COR-L47 (cell line): ENCODE measurements at regions not wholly inside any gene's neighbourhood (a gene's known extent, or its start where the extent isn't known, plus 50 kb on each side); places are given as distances from the start of the nearest gene placed in this dataset.

ENCODE experiments used
- DNase-seq: peaks from one replicate; lab custom pipeline; 2025; lab: John Stamatoyannopoulos, UW

DNA sequence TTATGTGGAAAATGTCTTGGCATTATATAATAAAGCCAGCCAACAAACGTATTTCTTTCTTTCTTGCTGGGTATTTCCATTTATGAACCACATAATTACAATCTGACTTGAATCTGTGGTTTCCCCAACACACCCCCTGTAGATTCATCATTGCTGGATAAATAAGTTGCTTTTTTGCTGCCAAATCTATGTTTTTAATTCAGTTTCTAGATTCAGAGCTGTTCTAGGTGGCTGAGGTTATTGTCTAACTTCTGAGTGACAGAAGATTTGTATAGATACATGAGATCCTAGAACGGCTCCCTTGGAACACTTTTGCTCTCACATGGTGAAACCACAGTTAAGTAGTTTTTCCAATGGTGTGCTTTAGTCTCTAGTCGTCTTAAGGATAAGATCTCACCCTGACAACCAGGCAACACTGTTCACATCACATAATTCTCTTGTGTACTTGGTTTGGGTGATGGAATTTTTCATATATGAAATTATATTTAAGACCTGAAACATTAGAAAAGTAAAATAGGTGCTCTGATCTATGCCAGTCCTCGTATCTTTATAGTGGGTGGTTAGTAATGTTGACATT is 239.1 kb downstream of the KLF12 start:
- DNase-seq = no peak

DNA sequence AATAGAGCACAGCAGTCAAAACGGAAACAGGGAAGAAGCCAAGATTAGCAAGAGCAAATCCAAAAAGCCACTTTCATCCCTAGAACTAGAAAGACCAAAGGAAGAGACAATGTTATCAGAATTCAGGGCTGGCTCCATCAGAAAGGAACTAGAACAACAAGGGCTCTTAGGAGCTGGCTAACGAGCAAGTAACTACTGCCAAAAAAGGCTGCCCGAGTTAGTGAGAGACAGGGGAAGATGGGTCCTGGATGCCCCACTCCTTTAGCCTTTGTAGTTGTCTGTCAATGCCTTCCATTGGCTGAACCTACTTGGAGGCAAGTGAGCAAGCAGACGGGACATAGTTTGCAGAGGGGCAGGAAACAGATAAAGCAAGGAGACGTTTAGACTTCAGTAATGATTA is 240.4 kb downstream of the KLF12 start:
- no peak for DNase-seq

DNA sequence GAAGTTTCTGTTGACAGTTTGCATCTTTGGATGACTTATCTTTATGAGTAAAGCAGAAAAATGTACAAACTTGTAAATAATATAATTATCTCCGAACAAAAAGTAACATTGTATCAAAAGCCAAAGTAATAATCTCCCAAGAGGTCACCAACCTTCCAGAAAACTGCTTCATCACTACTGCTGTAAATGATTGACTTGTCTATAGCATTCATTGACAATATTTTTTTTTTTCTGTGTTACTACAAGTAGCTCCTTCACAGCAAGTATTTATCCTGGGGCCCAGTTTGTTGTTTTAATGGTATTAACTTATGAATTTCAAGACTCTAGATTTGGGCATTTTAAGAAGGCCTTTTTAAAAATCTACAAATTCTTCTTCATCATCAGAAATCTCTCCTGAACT is 242.4 kb downstream of the KLF12 start:
- no peak for DNase-seq

DNA sequence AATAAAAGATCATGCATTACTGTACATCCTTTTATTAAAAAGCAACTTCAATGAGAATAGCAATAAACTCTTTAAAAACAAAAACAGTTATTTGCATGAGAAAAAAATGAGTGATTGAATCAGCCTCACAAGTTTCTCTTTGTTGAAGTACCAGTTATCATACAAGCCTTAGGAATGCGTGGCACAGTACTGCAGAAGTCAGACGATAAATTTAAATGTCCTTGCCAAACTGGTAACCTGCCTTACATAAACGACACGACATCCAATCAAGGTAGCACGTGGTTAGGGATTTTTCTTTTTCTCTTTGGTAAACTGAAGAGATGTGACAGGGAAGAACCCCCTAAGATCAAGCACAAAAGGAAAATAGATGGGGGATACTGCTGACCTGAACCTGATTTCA is 251.0 kb downstream of the KLF12 start:
- DNase-seq = no peak

GRCh38 chr13:73880365-73880764 is 253.8 kb downstream of the KLF12 start:
- DNase-seq = no peak

DNA sequence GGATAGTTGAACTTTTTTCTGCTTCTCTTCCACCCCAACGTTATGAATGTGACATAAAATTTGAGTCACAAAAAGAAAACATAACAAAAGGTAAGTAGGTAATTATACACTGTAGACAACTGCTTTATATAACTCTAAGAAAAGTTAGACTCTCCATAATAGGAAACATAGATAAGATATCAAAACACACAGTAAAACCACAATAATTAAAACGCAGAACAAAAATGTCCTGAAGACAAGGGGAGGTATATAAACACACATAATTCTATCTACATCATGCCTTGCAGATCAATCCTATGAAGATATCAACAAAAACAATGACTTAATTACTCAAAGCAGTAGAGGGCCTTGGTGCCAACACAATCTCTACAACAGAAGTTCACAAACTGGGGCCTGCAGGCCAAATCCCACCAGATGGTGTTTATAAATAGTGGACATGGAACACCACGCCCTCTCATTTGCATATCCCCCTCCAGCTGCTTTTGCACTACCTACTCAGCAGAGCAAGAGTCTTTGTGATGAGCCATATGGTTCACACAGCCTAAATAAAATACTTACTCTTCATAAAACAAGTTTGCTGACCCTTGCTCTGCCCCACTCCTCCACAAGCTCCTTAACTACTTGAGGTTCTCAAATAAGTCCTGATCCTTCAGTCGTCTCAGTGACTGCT is 254.7 kb downstream of the KLF12 start:
- no peak for DNase-seq

DNA sequence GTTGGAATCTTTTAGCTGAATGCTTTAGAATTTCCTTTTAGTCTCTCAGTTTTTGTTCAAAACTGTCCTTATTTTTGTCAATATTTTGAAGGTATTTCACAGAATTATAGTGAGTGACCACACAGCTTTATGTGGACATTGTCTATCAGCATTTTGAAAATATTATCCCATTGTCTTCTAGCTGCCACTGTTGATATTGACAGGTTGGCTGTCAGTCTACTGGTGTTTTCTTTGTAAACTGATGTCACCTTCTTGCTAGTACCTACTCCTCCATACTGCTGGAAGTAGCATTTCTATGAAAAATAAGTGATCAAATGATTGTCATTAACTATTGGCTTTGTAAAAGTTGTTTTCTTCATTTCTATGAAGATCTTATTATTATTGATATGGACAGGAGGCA is 256.8 kb downstream of the KLF12 start:
- no peak for DNase-seq

DNA sequence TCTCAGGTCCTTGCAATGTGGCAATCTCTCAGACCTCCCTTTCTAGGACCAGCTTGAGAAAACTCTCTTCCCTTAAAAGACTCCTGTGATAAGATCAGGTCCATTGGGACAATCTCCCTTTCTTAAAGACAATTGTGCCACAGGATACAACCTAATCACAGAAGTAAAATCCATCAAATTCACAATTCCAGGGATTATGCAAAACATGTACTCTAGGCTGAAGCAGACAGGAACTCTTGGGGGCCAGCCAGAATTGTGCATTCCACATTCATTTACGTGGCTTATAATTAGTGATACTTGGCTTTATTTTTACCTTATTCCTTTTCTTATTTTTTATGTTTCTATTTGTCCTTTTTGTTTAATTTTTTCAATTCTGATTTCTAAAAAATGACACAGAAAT is 257.9 kb downstream of the KLF12 start:
- DNase-seq = no peak

- no peak for DNase-seq
These were observed 260.0 kb downstream of the KLF12 start for GRCh38 chr13:73873940-73874830.

GRCh38 chr13:73872397-73872796 is 261.8 kb downstream of the KLF12 start:
- no peak for DNase-seq

DNA sequence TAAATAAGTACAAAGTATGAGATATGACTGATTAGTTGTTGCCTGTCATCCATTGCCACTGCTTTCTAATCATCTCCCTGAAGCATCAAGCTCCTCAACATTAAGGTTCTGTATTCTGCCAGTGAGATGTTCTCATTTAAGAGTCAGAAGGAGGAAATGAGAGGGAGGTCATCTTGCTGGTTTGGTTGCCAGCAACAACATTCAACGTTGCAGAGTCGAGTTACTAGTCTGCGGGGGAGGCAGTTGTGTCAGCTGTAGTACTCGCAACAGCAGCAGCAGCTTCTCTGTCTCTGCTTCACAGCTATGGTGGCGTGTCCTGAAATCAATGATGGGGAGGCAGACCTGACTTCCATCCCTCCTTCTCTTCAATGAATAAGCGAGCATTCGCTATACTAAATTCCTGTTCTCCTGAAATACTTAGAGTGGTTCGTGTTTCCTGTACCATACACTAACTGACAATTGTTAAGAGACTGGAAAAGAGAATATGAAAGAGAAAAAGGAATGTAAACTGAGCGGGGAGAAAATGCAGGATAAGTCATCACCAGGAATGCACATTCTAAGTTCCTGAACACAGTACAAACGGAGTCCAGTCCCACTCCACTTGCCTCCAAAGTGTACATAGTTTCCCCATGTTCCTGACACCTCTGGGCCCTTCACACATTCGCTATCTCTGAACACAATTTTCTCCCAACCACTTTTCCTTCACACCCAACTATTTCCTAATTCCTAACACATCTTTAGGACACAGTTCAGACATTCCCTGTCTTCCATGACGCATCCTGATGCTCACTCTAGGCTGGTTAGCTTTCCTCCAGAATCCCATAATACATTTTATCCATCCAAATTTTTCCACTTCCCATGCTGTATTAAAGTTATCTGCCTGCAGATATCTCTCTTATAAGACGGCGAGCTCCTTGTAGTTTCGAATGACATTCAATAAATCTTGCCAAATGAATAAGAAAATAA is 263.0 kb downstream of the KLF12 start:
- DNase-seq = no peak

DNA sequence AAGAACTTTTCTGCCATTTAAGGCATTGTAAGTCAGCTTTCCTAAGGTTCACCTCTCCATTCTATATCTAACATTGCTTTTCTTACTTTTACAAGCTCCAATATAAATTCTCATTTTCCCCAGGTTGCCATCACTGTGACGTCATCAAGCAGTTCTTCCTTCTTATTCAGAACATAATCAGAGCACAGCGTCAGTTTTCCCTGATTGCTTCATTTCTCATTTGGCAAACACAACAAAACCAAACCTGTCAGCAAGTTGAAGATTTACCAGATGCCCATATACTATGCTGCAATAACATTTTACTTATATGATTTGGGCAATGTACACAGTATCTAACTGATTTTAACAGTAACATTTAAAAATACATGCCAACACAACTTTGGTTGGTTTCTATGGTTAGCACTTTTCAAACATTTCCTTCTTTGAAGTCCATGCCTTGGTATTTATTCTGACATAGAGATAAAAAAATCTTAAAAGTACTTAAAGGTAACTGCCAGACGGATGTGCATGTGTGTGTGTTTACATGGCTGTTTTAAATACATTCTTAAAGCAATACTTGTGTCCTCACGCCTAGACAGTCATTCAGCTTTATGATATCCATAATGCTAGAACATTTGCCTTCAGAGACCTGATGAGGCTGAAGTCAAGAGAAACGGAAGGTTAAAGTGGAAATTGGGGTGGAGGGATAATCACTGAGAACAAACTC is 264.0 kb downstream of the KLF12 start:
- DNase-seq = no peak

DNA sequence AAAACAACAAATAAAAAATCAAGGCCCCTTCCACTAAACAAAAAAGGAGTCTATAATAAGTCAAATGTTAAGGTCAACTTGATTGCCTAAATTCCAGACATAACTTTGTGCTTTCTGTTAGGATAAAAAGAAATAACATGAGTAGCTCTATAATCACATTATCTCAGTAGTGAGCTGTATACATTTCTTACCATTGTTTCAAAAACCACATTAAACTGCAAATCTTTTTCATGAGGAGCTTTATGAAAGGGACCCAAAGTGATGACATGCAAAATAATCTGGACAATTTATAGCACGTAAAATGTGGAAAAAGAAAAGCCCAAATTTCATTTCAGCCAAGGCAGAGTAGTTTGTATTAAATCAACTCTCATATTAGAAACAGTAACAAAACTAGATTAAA is 269.2 kb downstream of the KLF12 start:
- no peak for DNase-seq

DNA sequence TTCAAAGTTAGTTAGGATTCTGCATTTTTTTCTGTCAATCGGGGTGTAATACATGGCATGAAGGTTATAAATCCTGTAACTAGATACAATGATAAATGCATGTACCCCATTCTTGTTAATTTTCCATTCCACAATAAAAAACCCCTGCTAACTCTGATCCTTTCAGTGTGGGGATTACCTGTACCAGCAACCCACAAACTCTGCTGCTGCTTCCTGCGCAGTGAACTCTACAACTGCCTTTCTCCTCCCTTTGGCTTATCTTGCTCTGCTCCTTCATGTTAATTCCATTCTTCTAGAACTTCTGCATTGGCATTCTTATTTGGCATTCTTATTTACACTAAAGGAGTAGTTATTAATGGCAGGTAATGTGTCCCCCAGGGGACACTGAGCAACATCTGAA is 273.1 kb downstream of the KLF12 start:
- no peak for DNase-seq

DNA sequence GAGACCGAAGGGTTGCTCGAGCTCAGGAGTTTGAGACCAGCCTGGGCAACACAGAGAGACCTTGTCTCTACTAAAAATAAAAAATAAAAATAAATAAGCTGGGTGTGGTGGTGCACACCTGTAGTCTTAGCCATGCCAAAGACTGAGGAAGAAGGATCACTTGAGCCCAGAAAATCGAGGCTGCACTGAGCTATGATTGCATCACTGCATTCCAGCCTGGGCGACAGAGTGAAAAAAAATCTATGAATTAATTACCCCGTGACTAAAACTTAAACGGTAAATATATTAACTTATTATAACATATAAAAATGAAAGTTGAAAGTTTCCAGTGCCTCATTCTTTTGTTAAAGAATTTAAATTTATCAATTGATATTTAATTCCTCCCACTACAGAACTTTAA is 273.7 kb downstream of the KLF12 start:
- DNase-seq = no peak

DNA sequence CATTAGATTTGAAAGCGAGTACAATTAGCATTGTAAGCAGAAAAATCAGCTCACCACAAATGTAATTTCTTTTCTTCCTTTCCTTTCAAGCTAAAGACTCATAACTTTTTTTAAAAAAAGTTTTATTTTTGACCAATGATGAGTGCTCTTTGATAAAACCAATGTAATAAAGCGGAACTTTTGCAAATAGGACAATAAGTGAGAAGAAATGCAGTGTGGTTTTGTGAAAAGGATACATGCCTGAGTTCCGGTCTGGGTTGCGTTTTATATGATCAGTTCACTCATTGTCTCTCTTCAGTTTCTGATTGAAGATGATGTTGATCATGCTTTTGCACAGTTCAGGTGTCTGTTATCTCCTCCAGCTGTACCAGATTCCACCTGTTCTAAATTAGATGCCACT is 274.4 kb downstream of the KLF12 start:
- no peak for DNase-seq

DNA sequence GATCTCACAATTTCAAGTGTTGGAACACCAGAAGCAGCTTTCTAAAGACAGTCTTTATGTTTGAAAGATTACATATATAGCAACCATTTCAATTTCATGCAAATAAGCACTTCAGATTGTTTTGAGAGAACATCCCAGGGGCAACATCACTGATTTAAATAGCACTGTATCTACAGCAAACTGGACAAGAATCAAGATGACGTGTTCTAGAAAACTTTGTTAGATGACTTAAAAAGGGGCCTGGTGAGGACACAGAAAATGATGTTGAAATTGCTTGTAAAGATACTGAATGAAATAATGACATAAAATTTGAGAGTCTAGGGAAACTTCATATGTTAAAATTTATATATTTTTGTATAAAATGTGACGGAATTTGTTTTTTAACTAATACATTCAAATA is 277.1 kb downstream of the KLF12 start:
- no peak for DNase-seq

DNA sequence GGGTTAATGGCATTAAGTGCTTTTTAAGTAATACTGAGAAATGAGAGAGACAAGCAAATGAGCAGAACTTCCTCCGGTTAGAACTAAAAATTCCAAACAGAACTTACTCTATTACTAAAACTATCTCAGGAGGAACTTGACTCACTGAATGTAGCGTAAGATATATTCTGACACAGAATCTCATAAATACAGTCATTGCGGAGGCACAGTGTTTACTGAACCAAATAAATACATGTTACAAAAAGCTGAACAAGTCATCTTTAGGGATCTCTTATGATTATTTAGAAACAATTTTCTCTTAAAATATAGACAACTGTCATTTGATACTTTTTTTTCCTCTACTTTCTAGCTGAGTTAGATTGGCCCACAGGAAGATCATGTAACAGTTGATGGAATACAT is 283.1 kb downstream of the KLF12 start:
- no peak for DNase-seq

GRCh38 chr13:73850104-73850873 is 283.9 kb downstream of the KLF12 start:
- no peak for DNase-seq

DNA sequence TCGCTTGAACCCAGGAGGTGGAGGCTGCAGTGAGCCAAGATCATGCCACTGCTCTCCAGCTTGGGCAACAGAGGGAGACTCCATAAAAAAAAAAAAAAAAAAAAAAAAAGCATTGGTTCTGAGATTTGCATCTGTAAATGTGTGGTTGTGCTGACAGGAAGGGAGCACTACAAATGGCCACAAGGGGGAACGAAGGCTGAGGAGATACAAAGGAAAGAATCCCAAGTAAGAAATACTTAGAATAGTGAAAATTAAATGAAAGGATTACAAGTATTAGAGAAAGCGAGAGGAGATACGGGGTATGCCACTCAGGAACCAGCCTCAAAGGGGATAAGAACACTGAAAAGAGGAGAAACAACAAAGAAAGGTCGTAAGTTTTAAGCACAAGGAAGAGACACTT is 284.9 kb downstream of the KLF12 start:
- no peak for DNase-seq

GRCh38 chr13:73844986-73845385 is 289.2 kb downstream of the KLF12 start:
- DNase-seq = no peak
